ENCODE measurements at regions not wholly inside any gene's neighbourhood (a gene's known extent, or its start where the extent isn't known, plus 50 kb on each side); places are given as distances from the start of the nearest gene placed in this dataset.

- no peak for TF ChIP-seq CTCF (conservative IDR thresholded peaks at IDR 0.05)
- no peak for TF ChIP-seq ZFX (IDR thresholded peaks at IDR 0.05)
Observed at GRCh38 chr20:51083447-51083846, 60.5 kb upstream of the KCNG1 start.

Measured in C4-2B (cell line).